ENCODE measurements at regions not wholly inside any gene's neighbourhood (a gene's known extent, or its start where the extent isn't known, plus 50 kb on each side); places are given as distances from the start of the nearest gene placed in this dataset.

DNA sequence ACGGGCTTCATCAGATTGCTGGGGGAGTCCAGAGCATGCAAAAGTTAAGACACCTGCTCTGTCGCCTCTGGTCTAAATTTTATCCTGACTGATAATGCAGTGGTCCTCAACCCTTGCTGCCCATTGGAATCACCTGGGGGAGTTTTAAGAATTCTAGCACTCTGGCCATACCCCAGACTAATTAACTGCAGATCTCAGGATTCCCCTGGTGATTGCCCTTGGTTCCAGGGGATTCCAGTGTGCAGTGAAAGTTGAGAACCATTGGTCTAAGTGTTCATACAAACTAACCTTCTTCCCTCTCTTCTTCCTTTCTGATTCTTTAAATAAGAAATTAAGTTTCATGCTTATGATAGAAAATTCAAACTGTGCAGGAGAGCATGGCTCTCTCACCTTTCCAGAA lies 105.7 kb upstream of the MGAT5 start:
- intact Hi-C loops (cut with micrococcal nuclease), result no loop called here
- Histone ChIP-seq H3K36me3 (ENCODE audit: control insufficient read depth in 2 of 3, insufficient read depth in 3 of 3, low read length in 3 of 3) (peaks cover 0 to 15% (median 0%) of the 10 kb centered on the region in 3 experiments), H3K4me3 (ENCODE audit: low read length) (no peak overlapping the region), H3K27me3 (ENCODE audit: control insufficient read depth in 2 of 2, insufficient read depth in 2 of 2, low read length in 2 of 2) (no peaks in the 10 kb centered on the region), H3K9me3 (ENCODE audit: control insufficient read depth in 2 of 3, low read length in 3 of 3) (no peaks in the 10 kb centered on the region), H3K4me1 (ENCODE audit: control insufficient read depth in 2 of 2, insufficient read depth in 2 of 2, low read length in 2 of 2) (no peaks in the 10 kb centered on the region), H3K27ac (ENCODE audit: low read depth, low read length) (no peak overlapping the region)
- Mint-ChIP-seq H3K4me3 (no peak overlapping the region), H3K27me3 (no peaks in the 10 kb centered on the region), H3K27ac (peak overlapping the region in 2 of 9 donors; percentile 18 to 51), H3K9me3 (peaks cover 0 to 5% (median 0%) of the 10 kb centered on the region in 11 donors), H3K36me3 (peaks cover 0 to 27% (median 15%) of the 10 kb centered on the region in 5 donors), H3K4me1 (peaks cover 19 to 70% (median 47%) of the 10 kb centered on the region in 7 donors)
- DNase-seq (no peak), ATAC-seq (no peak)
- ChIA-PET POLR2A (no interaction called here), CTCF (no interaction called here)

GRCh38 chr2:134148843-134149472 lies 104.9 kb upstream of the MGAT5 start:
- POLR2A ChIA-PET, result interaction anchor here (0.7 kb wide), 1 partner anchor 14 kb away, joined by 5 read pairs; no protein-coding TSS in a partner anchor
- ATAC-seq (no peak), DNase-seq (no peak)
- Histone ChIP-seq H3K27me3 (ENCODE audit: control insufficient read depth in 2 of 2, insufficient read depth in 2 of 2, low read length in 2 of 2) (no peaks in the 10 kb centered on the region), H3K9me3 (ENCODE audit: control insufficient read depth in 2 of 3, low read length in 3 of 3) (no peaks in the 10 kb centered on the region), H3K4me3 (ENCODE audit: low read length) (no peak overlapping the region), H3K36me3 (ENCODE audit: control insufficient read depth in 2 of 3, insufficient read depth in 3 of 3, low read length in 3 of 3) (peaks cover 0 to 15% (median 0%) of the 10 kb centered on the region in 3 experiments), H3K4me1 (ENCODE audit: control insufficient read depth in 2 of 2, insufficient read depth in 2 of 2, low read length in 2 of 2) (no peaks in the 10 kb centered on the region), H3K27ac (ENCODE audit: low read depth, low read length) (no peak overlapping the region)
- Mint-ChIP-seq H3K27ac (peak overlapping the region in 1 of 9 donors; percentile 70), H3K9me3 (peaks cover 0 to 5% (median 0%) of the 10 kb centered on the region in 11 donors), H3K4me3 (no peak overlapping the region), H3K36me3 (peaks cover 0 to 19% (median 11%) of the 10 kb centered on the region in 5 donors), H3K4me1 (peaks cover 14 to 62% (median 39%) of the 10 kb centered on the region in 7 donors), H3K27me3 (no peaks in the 10 kb centered on the region)
- intact Hi-C loops (cut with micrococcal nuclease), result no loop called here
- CTCF ChIA-PET, result interaction anchor here (0.6 to 1.5 kb wide), 2 partner anchors 22 to 67 kb away, joined by 4 to 6 read pairs; no protein-coding TSS in a partner anchor

GRCh38 chr2:134149904-134150303 lies 104.0 kb upstream of the MGAT5 start:
- peaks cover 0 to 21% (median 12%) of the 10 kb centered on the region in 5 donors for H3K36me3 Mint-ChIP-seq
- Histone ChIP-seq H3K4me1 (ENCODE audit: control insufficient read depth in 2 of 2, insufficient read depth in 2 of 2, low read length in 2 of 2) (no peaks in the 10 kb centered on the region), H3K27me3 (ENCODE audit: control insufficient read depth in 2 of 2, insufficient read depth in 2 of 2, low read length in 2 of 2) (no peaks in the 10 kb centered on the region), H3K4me3 (ENCODE audit: low read length) (no peak overlapping the region), H3K36me3 (ENCODE audit: control insufficient read depth in 2 of 3, insufficient read depth in 3 of 3, low read length in 3 of 3) (peaks cover 0 to 15% (median 0%) of the 10 kb centered on the region in 3 experiments), H3K9me3 (ENCODE audit: control insufficient read depth in 2 of 3, low read length in 3 of 3) (no peaks in the 10 kb centered on the region), H3K27ac (ENCODE audit: low read depth, low read length) (no peak overlapping the region)
- H3K4me1 Mint-ChIP-seq, result peaks cover 14 to 64% (median 41%) of the 10 kb centered on the region in 7 donors
- no peak for DNase-seq
- H3K9me3 Mint-ChIP-seq, result peaks cover 0 to 5% (median 0%) of the 10 kb centered on the region in 11 donors
- no peaks in the 10 kb centered on the region for H3K27me3 Mint-ChIP-seq
- intact Hi-C loops (cut with micrococcal nuclease), result no loop called here
- H3K4me3 Mint-ChIP-seq, result no peak overlapping the region
- ChIA-PET CTCF (interaction anchor here (0.6 to 1.5 kb wide), 2 partner anchors 23 to 66 kb away, joined by 4 to 6 read pairs; no protein-coding TSS in a partner anchor), POLR2A (interaction anchor here (0.7 kb wide), 1 partner anchor 15 kb away, joined by 5 read pairs; no protein-coding TSS in a partner anchor)
- peak overlapping the region in 6 of 9 donors; percentile 2 to 83 (median 46) for H3K27ac Mint-ChIP-seq
- ATAC-seq, result no peak

DNA sequence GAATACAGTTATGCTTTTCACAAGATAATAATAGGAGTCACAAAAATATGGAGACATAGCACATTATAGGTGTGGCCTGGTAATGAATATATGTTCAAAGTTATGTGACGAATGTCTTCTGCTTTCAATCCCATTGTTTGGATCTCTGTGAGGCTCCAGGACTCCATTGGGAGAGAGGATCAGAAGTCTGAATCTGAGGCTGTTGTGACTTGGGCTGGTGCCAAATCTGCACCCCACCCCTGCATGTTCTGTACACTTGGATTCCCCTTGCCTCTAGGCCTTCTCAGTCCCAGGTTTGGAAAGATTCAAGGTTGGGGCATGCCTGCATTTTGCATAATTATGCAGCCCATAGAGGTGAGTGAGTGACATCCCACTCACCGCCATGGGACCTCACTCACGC lies 103.1 kb upstream of the MGAT5 start:
- intact Hi-C loops (cut with micrococcal nuclease), result no loop called here
- no peak overlapping the region for H3K4me3 Mint-ChIP-seq
- CTCF ChIA-PET, result no interaction called here
- Histone ChIP-seq H3K4me3 (ENCODE audit: low read length) (no peak overlapping the region), H3K36me3 (ENCODE audit: control insufficient read depth in 2 of 3, insufficient read depth in 3 of 3, low read length in 3 of 3) (peaks cover 0 to 15% (median 0%) of the 10 kb centered on the region in 3 experiments), H3K9me3 (ENCODE audit: control insufficient read depth in 2 of 3, low read length in 3 of 3) (no peaks in the 10 kb centered on the region), H3K4me1 (ENCODE audit: control insufficient read depth in 2 of 2, insufficient read depth in 2 of 2, low read length in 2 of 2) (no peaks in the 10 kb centered on the region), H3K27ac (ENCODE audit: low read depth, low read length) (no peak overlapping the region), H3K27me3 (ENCODE audit: control insufficient read depth in 2 of 2, insufficient read depth in 2 of 2, low read length in 2 of 2) (no peaks in the 10 kb centered on the region)
- POLR2A ChIA-PET, result no interaction called here
- ATAC-seq, result no peak
- no peak for DNase-seq
- peaks cover 0 to 28% (median 15%) of the 10 kb centered on the region in 5 donors for H3K36me3 Mint-ChIP-seq
- no peaks in the 10 kb centered on the region for H3K27me3 Mint-ChIP-seq
- peaks cover 0 to 5% (median 0%) of the 10 kb centered on the region in 11 donors for H3K9me3 Mint-ChIP-seq
- H3K27ac Mint-ChIP-seq, result no peak overlapping the region
- peaks cover 11 to 63% (median 45%) of the 10 kb centered on the region in 7 donors for H3K4me1 Mint-ChIP-seq

DNA sequence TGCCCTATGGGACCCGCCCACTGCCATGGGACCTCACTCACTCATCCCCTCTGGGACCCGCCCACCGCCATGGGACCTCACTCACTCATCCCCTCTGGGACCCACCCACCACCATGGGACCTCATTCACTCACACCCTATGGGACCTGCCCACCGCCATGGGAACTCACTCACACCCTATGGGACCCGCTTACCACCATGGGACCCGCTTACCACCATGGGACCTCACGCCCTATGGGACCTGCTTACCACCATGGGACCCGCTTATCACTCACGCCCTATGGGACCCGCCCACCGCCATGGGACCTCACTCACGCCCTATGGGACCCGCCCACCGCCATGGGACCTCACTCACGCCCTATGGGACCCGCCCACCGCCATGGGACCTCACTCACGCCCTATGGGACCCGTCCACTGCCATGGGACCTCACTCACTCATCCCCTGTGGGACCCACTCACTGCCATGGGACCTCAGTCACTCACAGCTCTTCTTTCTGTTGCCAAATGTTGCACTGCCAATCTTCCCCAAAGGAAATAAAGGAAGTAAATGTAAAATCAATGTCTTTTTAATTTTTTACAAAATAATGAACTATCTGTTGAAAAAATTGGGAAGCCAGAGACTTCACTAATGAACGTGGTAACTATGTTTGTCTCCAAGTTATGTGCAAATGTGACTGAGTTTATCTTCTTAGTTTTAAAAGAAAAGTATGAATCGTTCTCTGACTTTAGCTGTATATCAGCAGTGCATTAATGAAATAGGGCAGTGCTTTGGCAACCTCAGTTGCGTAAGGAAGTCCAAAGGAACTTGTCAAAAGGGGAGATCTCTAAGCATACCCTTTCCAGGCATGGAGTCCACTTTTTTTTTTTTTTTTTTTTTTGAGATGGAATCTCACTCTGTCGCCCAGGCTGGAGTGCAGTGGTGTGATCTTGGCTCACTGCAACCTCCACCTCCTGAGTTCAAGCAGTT lies 101.5 kb upstream of the MGAT5 start:
- Histone ChIP-seq H3K27ac (ENCODE audit: low read depth, low read length) (no peak overlapping the region), H3K4me3 (ENCODE audit: low read length) (no peak overlapping the region), H3K36me3 (ENCODE audit: control insufficient read depth in 2 of 3, insufficient read depth in 3 of 3, low read length in 3 of 3) (peaks cover 0 to 18% (median 0%) of the 10 kb centered on the region in 3 experiments), H3K4me1 (ENCODE audit: control insufficient read depth in 2 of 2, insufficient read depth in 2 of 2, low read length in 2 of 2) (no peaks in the 10 kb centered on the region), H3K27me3 (ENCODE audit: control insufficient read depth in 2 of 2, insufficient read depth in 2 of 2, low read length in 2 of 2) (no peaks in the 10 kb centered on the region), H3K9me3 (ENCODE audit: control insufficient read depth in 2 of 3, low read length in 3 of 3) (no peaks in the 10 kb centered on the region)
- no peak for DNase-seq
- no peaks in the 10 kb centered on the region for H3K27me3 Mint-ChIP-seq
- no peak overlapping the region for H3K4me3 Mint-ChIP-seq
- ATAC-seq, result no peak
- intact Hi-C loops (cut with micrococcal nuclease), result no loop called here
- peaks cover 0 to 37% (median 20%) of the 10 kb centered on the region in 5 donors for H3K36me3 Mint-ChIP-seq
- peaks cover 10 to 62% (median 45%) of the 10 kb centered on the region in 7 donors for H3K4me1 Mint-ChIP-seq
- ChIA-PET CTCF (interaction anchor here (0.6 kb wide), 1 partner anchor 63 kb away, joined by 4 read pairs; no protein-coding TSS in a partner anchor), POLR2A (no interaction called here)
- peaks cover 0 to 5% (median 0%) of the 10 kb centered on the region in 11 donors for H3K9me3 Mint-ChIP-seq
- H3K27ac Mint-ChIP-seq, result peak overlapping the region in 1 of 9 donors; percentile 24

GRCh38 chr2:134153294-134153880 lies 100.5 kb upstream of the MGAT5 start:
- H3K36me3 Mint-ChIP-seq, result peaks cover 0 to 37% (median 20%) of the 10 kb centered on the region in 5 donors
- Histone ChIP-seq H3K4me1 (ENCODE audit: control insufficient read depth in 2 of 2, insufficient read depth in 2 of 2, low read length in 2 of 2) (no peaks in the 10 kb centered on the region), H3K27me3 (ENCODE audit: control insufficient read depth in 2 of 2, insufficient read depth in 2 of 2, low read length in 2 of 2) (no peaks in the 10 kb centered on the region), H3K4me3 (ENCODE audit: low read length) (no peak overlapping the region), H3K27ac (ENCODE audit: low read depth, low read length) (no peak overlapping the region), H3K36me3 (ENCODE audit: control insufficient read depth in 2 of 3, insufficient read depth in 3 of 3, low read length in 3 of 3) (peaks cover 0 to 18% (median 0%) of the 10 kb centered on the region in 3 experiments), H3K9me3 (ENCODE audit: control insufficient read depth in 2 of 3, low read length in 3 of 3) (no peaks in the 10 kb centered on the region)
- DNase-seq (no peak), ATAC-seq (no peak)
- intact Hi-C loops (cut with micrococcal nuclease), result no loop called here
- H3K27ac Mint-ChIP-seq, result no peak overlapping the region
- H3K4me1 Mint-ChIP-seq, result peaks cover 5 to 61% (median 44%) of the 10 kb centered on the region in 7 donors
- H3K4me3 Mint-ChIP-seq, result no peak overlapping the region
- H3K27me3 Mint-ChIP-seq, result no peaks in the 10 kb centered on the region
- H3K9me3 Mint-ChIP-seq, result peaks cover 0 to 5% (median 0%) of the 10 kb centered on the region in 11 donors
- POLR2A ChIA-PET, result no interaction called here
- CTCF ChIA-PET, result no interaction called here
